OCI-M1 (cell line): ENCODE measurements at regions not wholly inside any gene's neighbourhood (a gene's known extent, or its start where the extent isn't known, plus 50 kb on each side); places are given as distances from the start of the nearest gene placed in this dataset.
"Not testable (repeated sequence)": the region's sequence is repeated elsewhere in the genome, so short reads cannot be mapped to it uniquely, and the experiment has no call there.

Source experiments
- DNase-seq: peaks from one replicate; lab custom pipeline; 2025; lab: John Stamatoyannopoulos, UW

GRCh38 chr1:94769551-94769950 is 50.6 kb upstream of the SLC44A3 start:
- DNase-seq, result no peak

GRCh38 chr1:94768036-94768435 is 52.1 kb upstream of the SLC44A3 start:
- no peak for DNase-seq

- DNase-seq, result no peak
These were observed 54.2 kb upstream of the SLC44A3 start for GRCh38 chr1:94765958-94766357.

- DNase-seq, result no peak
These were observed 61.0 kb upstream of the SLC44A3 start for GRCh38 chr1:94759188-94759587.

- DNase-seq, result no peak
These were observed 62.2 kb upstream of the SLC44A3 start for GRCh38 chr1:94757931-94758330.

GRCh38 chr1:94755675-94756074 is 64.5 kb upstream of the SLC44A3 start:
- DNase-seq, result peak; percentile 95

- peak; percentile 2 for DNase-seq
These were observed 65.1 kb upstream of the SLC44A3 start for GRCh38 chr1:94755016-94755415.

GRCh38 chr1:94754570-94754969 is 65.6 kb upstream of the SLC44A3 start:
- no peak for DNase-seq

- DNase-seq, result no peak
These were observed 66.1 kb upstream of the SLC44A3 start for GRCh38 chr1:94754095-94754494.

- no peak for DNase-seq
These were observed 66.8 kb upstream of the SLC44A3 start for GRCh38 chr1:94753171-94753972.

GRCh38 chr1:94751483-94751882 is 68.7 kb upstream of the SLC44A3 start:
- not testable (repeated sequence) for DNase-seq

- DNase-seq, result no peak
These were observed 73.3 kb upstream of the SLC44A3 start for GRCh38 chr1:94746635-94747525.

- no peak for DNase-seq
These were observed 74.4 kb upstream of the SLC44A3 start for GRCh38 chr1:94745742-94746141.

GRCh38 chr1:94743862-94744261 is 76.3 kb upstream of the SLC44A3 start:
- DNase-seq, result no peak

GRCh38 chr1:94741996-94742395 is 78.2 kb upstream of the SLC44A3 start:
- no peak for DNase-seq

GRCh38 chr1:94741510-94741909 is 78.6 kb upstream of the SLC44A3 start:
- peak; percentile 49 for DNase-seq

- DNase-seq, result peak; percentile 5
These were observed 80.6 kb upstream of the SLC44A3 start for GRCh38 chr1:94739521-94740061.

- no peak for DNase-seq
These were observed 81.8 kb upstream of the SLC44A3 start for GRCh38 chr1:94738371-94738770.

- DNase-seq, result peak; percentile 39
These were observed 82.8 kb upstream of the SLC44A3 start for GRCh38 chr1:94737124-94737998.

GRCh38 chr1:94736549-94736948 is 83.6 kb upstream of the SLC44A3 start:
- DNase-seq, result no peak

- no peak for DNase-seq
These were observed 84.1 kb upstream of the SLC44A3 start for GRCh38 chr1:94736073-94736472.
